ENCODE measurements at regions not wholly inside any gene's neighbourhood (a gene's known extent, or its start where the extent isn't known, plus 50 kb on each side); places are given as distances from the start of the nearest gene placed in this dataset.

- no peak overlapping the region for H3K9ac ChIP-seq (ENCODE audit: extremely low read depth, insufficient read length, low read length)
- H4K20me1 ChIP-seq (ENCODE audit: control insufficient read depth, insufficient read depth, insufficient read length) = no peaks in the 10 kb centered on the region
- no peak overlapping the region for H4K8ac ChIP-seq (replicated peaks; ENCODE audit: insufficient read length, low read depth, low read length)
- H3K14ac ChIP-seq (ENCODE audit: insufficient read depth, low read length) = no peak overlapping the region
- no peak overlapping the region for H2BK120ac ChIP-seq (ENCODE audit: low read depth, low read length, poor library complexity, severe bottlenecking)
- no peak overlapping the region for H4K91ac ChIP-seq (ENCODE audit: insufficient read length, low read depth, low read length)
- H2BK15ac ChIP-seq (ENCODE audit: low read depth, low read length) = no peak overlapping the region
- no peak overlapping the region for H3K23ac ChIP-seq (ENCODE audit: insufficient read length, low read depth, low read length)
- no peak overlapping the region for H3K56ac ChIP-seq (ENCODE audit: insufficient read length, low read depth, low read length)
- no peak overlapping the region for H2BK12ac ChIP-seq (ENCODE audit: insufficient read length, low read depth, low read length)
- no peaks in the 10 kb centered on the region for H3K79me2 ChIP-seq (ENCODE audit: insufficient read depth, low read length)
- no peaks in the 10 kb centered on the region for H3K4me1 ChIP-seq (ENCODE audit: insufficient read depth, low read length)
- WGBS (ENCODE audit: extremely low coverage, insufficient read length, low lambda C conversion rate) = no CpG with 5 or more reads among the region's 5 CpGs
- H3K9me3 ChIP-seq (ENCODE audit: control insufficient read depth, low read depth, low read length) = no peaks in the 10 kb centered on the region
- Mint-ChIP-seq H3K4me3 (no peak overlapping the region), H3K27me3 (ENCODE audit: low read depth) (no peaks in the 10 kb centered on the region; the same call in 1 of the 2 replicates), H3K36me3 (ENCODE audit: insufficient read depth in 1 of 3, low read depth in 3 of 3) (no peaks in the 10 kb centered on the region), H3K9me3 (no peaks in the 10 kb centered on the region; a peak in 1 of 5 replicates), H3K4me1 (no peaks in the 10 kb centered on the region), H3K27ac (no peak overlapping the region; a peak in 1 of 7 replicates)
- no peak overlapping the region for H3K4me2 ChIP-seq (ENCODE audit: insufficient read depth, insufficient read length, low read length)
- H2AFZ ChIP-seq (ENCODE audit: low read length) = no peak overlapping the region
- no peak overlapping the region for H3K4ac ChIP-seq (ENCODE audit: low read depth, low read length)
- H3K23me2 ChIP-seq (ENCODE audit: insufficient read length, low read depth, low read length, poor library complexity, severe bottlenecking) = no peaks in the 10 kb centered on the region
- no peak overlapping the region for H2BK20ac ChIP-seq (ENCODE audit: low read depth, low read length, poor library complexity, severe bottlenecking)
- no peak overlapping the region for H3K18ac ChIP-seq (ENCODE audit: insufficient read length, low read depth, low read length)
- no peaks in the 10 kb centered on the region for H3K79me1 ChIP-seq (ENCODE audit: insufficient read depth, low read depth, low read length, poor library complexity, severe bottlenecking)
- no peak overlapping the region for H3T11ph ChIP-seq (ENCODE audit: low read length)
- no peak overlapping the region for H2BK5ac ChIP-seq (ENCODE audit: insufficient read length, low read length)
- no peak overlapping the region for H4K5ac ChIP-seq (ENCODE audit: insufficient read length, low read depth, low read length)
- H3K27me3 ChIP-seq (ENCODE audit: insufficient read depth, low read length) = no peaks in the 10 kb centered on the region
- DNase-seq = no peak
- H2AK5ac ChIP-seq (ENCODE audit: insufficient read length, low read length) = no peak overlapping the region
- no peak overlapping the region for H3K27ac ChIP-seq (ENCODE audit: insufficient read length, low read depth, low read length)
- no peak for TF ChIP-seq CTCF (conservative IDR thresholded peaks at IDR 0.05)
Observed at GRCh38 chr13:107299717-107300116, 731.8 kb upstream of the ARGLU1 start.

Measured in H9 (cell line).